HCT116 (cell line): ENCODE measurements at regions not wholly inside any gene's neighbourhood (a gene's known extent, or its start where the extent isn't known, plus 50 kb on each side); places are given as distances from the start of the nearest gene placed in this dataset.

Source experiments
- ATAC-seq: fragments of 200-7000 bp; cut with Tn5 transposase; 2 replicates; pipeline ENCODE4 v1.9.1; 2020; ENCODE audit warnings: mild to moderate bottlenecking, moderate library complexity
- BruUV-seq: library from RNA; stranded (reverse); fragments of 400-500 nt; replicated peaks from 2 replicates; lab custom pipeline; 2021; lab: Mats Ljungman, UMichigan
- CTCF ChIA-PET: fragments of 300-600 bp; sonication (Branson Sonifier 250); formaldehyde crosslinking; loops from one replicate; lab custom pipeline; 2021; ENCODE audit warnings: antibody characterized with exemption; lab: Charles Lee
- POLR2A ChIA-PET: fragments of 300-600, 350-600 bp; sonication (Branson Sonifier 250); formaldehyde crosslinking; loops from one replicate; lab custom pipeline; 2021; ENCODE audit warnings: antibody characterized with exemption; lab: Charles Lee
- RAD21 ChIA-PET, 2 experiments: fragments of 300-600 bp; sonication (Branson Sonifier 250); formaldehyde crosslinking; loops; one replicate each; lab custom pipeline; 2023; ENCODE audit warnings: low total read pairs in 2 of 2; ENCODE audit not compliant: uncharacterized antibody in 2 of 2, unreplicated experiment in 2 of 2, low non-redundant PET in 1 of 2; lab: Charles Lee
- DNase-seq: peaks from one replicate; pipeline ENCODE4 v3.0.0-alpha.2; 2010; ENCODE audit warnings: low read depth, low spot score
- H2AFZ ChIP-seq: fragments of 200-600 bp; shearing (Covaris generic), sonication (generic); 2 replicates; pipeline ENCODE4 v1.6.1; 2017; ENCODE audit warnings: low read depth, mixed run types, mixed read lengths, antibody characterized with exemption, low read length; ENCODE audit not compliant: poor library complexity, severe bottlenecking
- H3K27ac ChIP-seq: 2 replicates; pipeline ENCODE4 v1.5.1; 2012; ENCODE audit warnings: low read depth, low read length
- H3K27me3 ChIP-seq: fragments of 200-600 bp; sonication (generic); 2 replicates; pipeline ENCODE4 v1.6.1; 2016; ENCODE audit warnings: mixed run types, low read length, mixed read lengths; ENCODE audit not compliant: insufficient read depth
- H3K36me3 ChIP-seq, 2 experiments: fragments of 200-500 bp in 1 of 2; fragments of 200-600 bp in 1 of 2; sonication (Bioruptor generic) in 1 of 2; sonication (generic) in 1 of 2; 2 replicates each; pipeline versions ENCODE4 v1.5.1 to v1.6.1; 2014 to 2016; ENCODE audit warnings: low read length in 2 of 2, inconsistent platforms in 1 of 2, mixed read lengths in 1 of 2, mixed run types in 1 of 2; ENCODE audit not compliant: insufficient read depth in 2 of 2, control insufficient read depth in 1 of 2
- H3K4me1 ChIP-seq, 2 experiments: fragments of 200-600 bp in 1 of 2; sonication (generic) in 1 of 2; 2 replicates each; pipeline versions ENCODE4 v1.5.1 to v1.6.1; 2012 to 2017; ENCODE audit warnings: low read length in 2 of 2, inconsistent platforms in 1 of 2, mild to moderate bottlenecking in 1 of 2, mixed read lengths in 1 of 2, mixed run types in 1 of 2, moderate library complexity in 1 of 2; ENCODE audit not compliant: insufficient read depth in 2 of 2, control insufficient read depth in 1 of 2
- H3K4me2 ChIP-seq: fragments of 200-600 bp; sonication (generic); 2 replicates; pipeline ENCODE4 v1.6.1; 2017; ENCODE audit warnings: mixed run types, low read length, mixed read lengths
- H3K4me3 ChIP-seq, 2 experiments: fragments of 200-600 bp in 1 of 2; sonication (generic) in 1 of 2; replicated peaks in 1 of 2; 2 replicates each; pipeline ENCODE4 v1.5.1; 2011 to 2016; ENCODE audit warnings: low read length in 2 of 2, control low read depth in 1 of 2, low read depth in 1 of 2, mild to moderate bottlenecking in 1 of 2, mixed read lengths in 1 of 2, mixed run types in 1 of 2
- H3K79me2 ChIP-seq: fragments of 200-600 bp; sonication (generic); 2 replicates; pipeline ENCODE4 v1.6.1; 2017; ENCODE audit warnings: mild to moderate bottlenecking, mixed run types, low read length, moderate library complexity, mixed read lengths; ENCODE audit not compliant: insufficient read depth
- H3K9ac ChIP-seq: fragments of 200-600 bp; sonication (generic); 2 replicates; pipeline ENCODE4 v1.6.1; 2016; ENCODE audit warnings: low read length, mixed read lengths
- H3K9me2 ChIP-seq: fragments of 200-600 bp; sonication (generic), shearing (Covaris generic); 2 replicates; pipeline ENCODE4 v1.6.1; 2017; ENCODE audit warnings: mixed run types, mild to moderate bottlenecking, moderate library complexity; ENCODE audit not compliant: insufficient read depth
- H3K9me3 ChIP-seq, 2 experiments: fragments of 200-500 bp in 1 of 2; fragments of 200-600 bp in 1 of 2; sonication (Bioruptor generic) in 1 of 2; sonication (generic) in 1 of 2; 2 replicates each; pipeline ENCODE4 v1.6.1; 2014 to 2017; ENCODE audit warnings: low read length in 2 of 2, mixed read lengths in 2 of 2, inconsistent platforms in 1 of 2, low read depth in 1 of 2, mild to moderate bottlenecking in 1 of 2, mixed run types in 1 of 2, moderate library complexity in 1 of 2; ENCODE audit not compliant: control insufficient read depth in 1 of 2, insufficient read depth in 1 of 2
- H4K20me1 ChIP-seq: fragments of 200-600 bp; sonication (generic), shearing (Covaris generic); 2 replicates; pipeline ENCODE4 v1.6.1; 2017; ENCODE audit warnings: mixed run types, mild to moderate bottlenecking, moderate library complexity; ENCODE audit not compliant: insufficient read depth
- CBX3 ChIP-seq: IDR thresholded peaks from 2 replicates; pipeline ENCODE4 v1.6.1; 2012; ENCODE audit warnings: low read depth
- CEBPB ChIP-seq: IDR thresholded peaks from 2 replicates; pipeline ENCODE4 v1.6.1; 2012; ENCODE audit warnings: low read depth
- EGR1 ChIP-seq: IDR thresholded peaks from 2 replicates; pipeline ENCODE4 v1.6.1; 2012; ENCODE audit warnings: low read depth
- EZH2 ChIP-seq: fragments of 200-600 bp; sonication (generic); IDR thresholded peaks from 2 replicates; pipeline ENCODE4 v1.6.1; 2017; ENCODE audit warnings: antibody characterized with exemption, mixed run types
- EZH2phosphoT487 ChIP-seq: fragments of 200-600 bp; IDR thresholded peaks from 2 replicates; pipeline ENCODE4 v1.6.1; 2018; ENCODE audit warnings: antibody characterized with exemption, borderline replicate concordance
- FOSL1 ChIP-seq: IDR thresholded peaks from 2 replicates; pipeline ENCODE4 v1.6.1; 2012; ENCODE audit warnings: low read depth
- JUND ChIP-seq: IDR thresholded peaks from 2 replicates; pipeline ENCODE4 v1.6.1; 2012
- POLR2A ChIP-seq: IDR thresholded peaks from 2 replicates; pipeline ENCODE4 v1.7.0; 2011; ENCODE audit warnings: borderline replicate concordance; ENCODE audit not compliant: insufficient read depth, insufficient read length; ENCODE audit errors: extremely low read depth
- POLR2AphosphoS5 ChIP-seq: IDR thresholded peaks from 2 replicates; pipeline ENCODE4 v1.6.1; 2011; ENCODE audit warnings: mild to moderate bottlenecking, low read depth, low read length, moderate library complexity
- SP1 ChIP-seq: IDR thresholded peaks from 2 replicates; pipeline ENCODE4 v1.6.1; 2012; ENCODE audit warnings: low read depth
- TCF7L2 ChIP-seq: IDR thresholded peaks from 2 replicates; pipeline ENCODE4 v1.7.0; 2011; ENCODE audit warnings: borderline replicate concordance, inconsistent platforms; ENCODE audit not compliant: insufficient read depth, insufficient read length; ENCODE audit errors: extremely low read depth
- YY1 ChIP-seq: IDR thresholded peaks from 2 replicates; pipeline ENCODE4 v1.6.1; 2011; ENCODE audit warnings: low read length, low read depth, moderate library complexity, mild to moderate bottlenecking; ENCODE audit not compliant: insufficient replicate concordance; ENCODE audit errors: extremely low read depth
- ZFX ChIP-seq: fragments of 450-650 bp; IDR thresholded peaks from 2 replicates; pipeline ENCODE4 v1.6.1; 2017
- ZNF274 ChIP-seq: fragments of 200-500 bp; sonication (Bioruptor generic); IDR thresholded peaks from 2 replicates; pipeline ENCODE4 v1.6.1; 2014; ENCODE audit warnings: mild to moderate bottlenecking, low read depth, low read length, inconsistent platforms
- intact Hi-C: fragments of 100-400 bp; cut with micrococcal nuclease; formaldehyde crosslinking; loops from 2 replicates; pipeline ENCODE4 v1.10.0; 2022
- TF ChIP-seq, protein P1 (sequence below), 3 experiments: fragments of 200-600 bp in 1 of 3; sonication (generic) in 1 of 3; IDR thresholded peaks in 2 of 3; conservative IDR thresholded peaks in 1 of 3; 2 replicates each; pipeline ENCODE4 v1.5.1; 2012 to 2017; ENCODE audit warnings: low read depth in 2 of 3, low read length in 2 of 3, antibody characterized with exemption in 1 of 3, borderline replicate concordance in 1 of 3, control low read depth in 1 of 3, mild to moderate bottlenecking in 1 of 3, mixed read lengths in 1 of 3, mixed run types in 1 of 3, moderate library complexity in 1 of 3; ENCODE audit not compliant: insufficient read depth in 1 of 3
- TF ChIP-seq, protein P2 (sequence below): IDR thresholded peaks from 2 replicates; pipeline ENCODE4 v1.6.1; 2012; ENCODE audit warnings: low read depth
- TF ChIP-seq, protein P3 (sequence below): IDR thresholded peaks from 2 replicates; pipeline ENCODE4 v1.6.1; 2012

DNA sequence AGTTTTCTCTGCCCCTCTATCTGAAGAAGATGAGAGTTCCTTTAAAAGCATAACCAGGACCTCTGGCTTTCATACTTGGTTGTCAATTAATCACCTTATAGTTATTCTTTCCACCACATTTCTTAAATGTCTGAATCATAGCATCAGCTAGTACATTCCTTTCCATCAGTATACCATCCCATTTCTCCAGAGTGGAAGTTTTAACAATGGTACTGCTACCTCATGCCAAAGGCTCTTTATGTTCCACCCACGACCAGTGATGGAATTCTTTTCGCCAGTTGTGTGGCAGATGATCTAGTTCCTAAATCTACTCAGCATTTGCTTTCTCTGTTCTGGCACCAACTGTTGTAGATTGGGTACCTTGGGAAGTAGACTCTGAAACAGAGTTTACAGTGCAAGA is 379.8 kb downstream of the ZNF674 start:
- CTCF ChIA-PET: no interaction called here
- H4K20me1 ChIP-seq: no peaks in the 10 kb centered on the region
- DNase-seq (no peak), ATAC-seq (no peak)
- no TSS peak for BruUV-seq
- H3K9ac ChIP-seq: no peak overlapping the region
- no peak for TF ChIP-seq JUND
- no peak for TF ChIP-seq TCF7L2
- TF ChIP-seq EZH2: no peak
- TF ChIP-seq ZFX: no peak
- H3K4me2 ChIP-seq: no peak overlapping the region
- no peak overlapping the region for H3K4me3 ChIP-seq
- H3K36me3 ChIP-seq: no peaks in the 10 kb centered on the region
- H3K79me2 ChIP-seq: no peaks in the 10 kb centered on the region
- no peaks in the 10 kb centered on the region for H3K9me2 ChIP-seq
- no peak overlapping the region for H2AFZ ChIP-seq
- RAD21 ChIA-PET: no interaction called here
- H3K9me3 ChIP-seq: no peaks in the 10 kb centered on the region
- no peaks in the 10 kb centered on the region for H3K27me3 ChIP-seq
- intact Hi-C loops: no loop called here
- POLR2A ChIA-PET: no interaction called here
- H3K27ac ChIP-seq: no peak overlapping the region
- no peaks in the 10 kb centered on the region for H3K4me1 ChIP-seq

DNA sequence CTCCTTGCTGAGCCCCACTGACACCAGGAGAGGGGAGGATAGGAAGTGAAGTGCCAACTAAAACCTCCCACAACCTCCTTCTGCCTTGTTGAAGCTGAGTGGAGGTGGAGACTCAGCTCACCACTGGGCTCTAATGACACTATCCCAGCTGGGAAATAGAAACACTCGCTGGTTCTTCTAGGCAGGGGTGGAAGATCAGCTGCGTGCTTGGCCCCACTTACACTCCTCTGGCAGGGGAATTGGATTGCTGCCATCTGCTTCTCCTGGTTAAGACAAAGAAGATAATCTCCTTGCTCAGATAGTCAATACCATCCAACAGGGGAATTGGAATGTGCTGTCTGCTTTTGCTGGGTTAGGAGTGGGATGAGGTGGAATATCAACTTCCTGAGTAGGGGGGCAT is 392.5 kb downstream of the ZNF674 start:
- no peak overlapping the region for H2AFZ ChIP-seq
- H3K36me3 ChIP-seq: no peaks in the 10 kb centered on the region
- no peaks in the 10 kb centered on the region for H3K9me2 ChIP-seq
- no TSS peak for BruUV-seq
- DNase-seq (no peak), ATAC-seq (no peak)
- no peaks in the 10 kb centered on the region for H4K20me1 ChIP-seq
- ChIA-PET POLR2A (no interaction called here), RAD21 (no interaction called here), CTCF (no interaction called here)
- H3K9ac ChIP-seq: no peak overlapping the region
- no peak overlapping the region for H3K4me2 ChIP-seq
- no peak overlapping the region for H3K4me3 ChIP-seq
- H3K9me3 ChIP-seq: no peaks in the 10 kb centered on the region
- no peaks in the 10 kb centered on the region for H3K27me3 ChIP-seq
- no peak overlapping the region for H3K27ac ChIP-seq
- no peaks in the 10 kb centered on the region for H3K79me2 ChIP-seq
- intact Hi-C loops: no loop called here
- no peaks in the 10 kb centered on the region for H3K4me1 ChIP-seq
- TF ChIP-seq ZNF274 (no peak), YY1 (no peak), ZFX (no peak), FOSL1 (no peak), CBX3 (no peak), SP1 (no peak), POLR2A (no peak), CEBPB (no peak), POLR2AphosphoS5 (no peak), EZH2 (no peak), EGR1 (no peak), TCF7L2 (no peak), EZH2phosphoT487 (no peak), JUND (no peak)
- TF ChIP-seq, protein P1, sequence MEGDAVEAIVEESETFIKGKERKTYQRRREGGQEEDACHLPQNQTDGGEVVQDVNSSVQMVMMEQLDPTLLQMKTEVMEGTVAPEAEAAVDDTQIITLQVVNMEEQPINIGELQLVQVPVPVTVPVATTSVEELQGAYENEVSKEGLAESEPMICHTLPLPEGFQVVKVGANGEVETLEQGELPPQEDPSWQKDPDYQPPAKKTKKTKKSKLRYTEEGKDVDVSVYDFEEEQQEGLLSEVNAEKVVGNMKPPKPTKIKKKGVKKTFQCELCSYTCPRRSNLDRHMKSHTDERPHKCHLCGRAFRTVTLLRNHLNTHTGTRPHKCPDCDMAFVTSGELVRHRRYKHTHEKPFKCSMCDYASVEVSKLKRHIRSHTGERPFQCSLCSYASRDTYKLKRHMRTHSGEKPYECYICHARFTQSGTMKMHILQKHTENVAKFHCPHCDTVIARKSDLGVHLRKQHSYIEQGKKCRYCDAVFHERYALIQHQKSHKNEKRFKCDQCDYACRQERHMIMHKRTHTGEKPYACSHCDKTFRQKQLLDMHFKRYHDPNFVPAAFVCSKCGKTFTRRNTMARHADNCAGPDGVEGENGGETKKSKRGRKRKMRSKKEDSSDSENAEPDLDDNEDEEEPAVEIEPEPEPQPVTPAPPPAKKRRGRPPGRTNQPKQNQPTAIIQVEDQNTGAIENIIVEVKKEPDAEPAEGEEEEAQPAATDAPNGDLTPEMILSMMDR (IDR thresholded peaks at IDR 0.05 in 2 of 3, conservative IDR thresholded peaks at IDR 0.05 in 1 of 3; ENCODE audit: borderline replicate concordance in 1 of 3, insufficient read depth in 1 of 3, low read depth in 2 of 3, low read length in 2 of 3): no peak
- TF ChIP-seq, protein P2, sequence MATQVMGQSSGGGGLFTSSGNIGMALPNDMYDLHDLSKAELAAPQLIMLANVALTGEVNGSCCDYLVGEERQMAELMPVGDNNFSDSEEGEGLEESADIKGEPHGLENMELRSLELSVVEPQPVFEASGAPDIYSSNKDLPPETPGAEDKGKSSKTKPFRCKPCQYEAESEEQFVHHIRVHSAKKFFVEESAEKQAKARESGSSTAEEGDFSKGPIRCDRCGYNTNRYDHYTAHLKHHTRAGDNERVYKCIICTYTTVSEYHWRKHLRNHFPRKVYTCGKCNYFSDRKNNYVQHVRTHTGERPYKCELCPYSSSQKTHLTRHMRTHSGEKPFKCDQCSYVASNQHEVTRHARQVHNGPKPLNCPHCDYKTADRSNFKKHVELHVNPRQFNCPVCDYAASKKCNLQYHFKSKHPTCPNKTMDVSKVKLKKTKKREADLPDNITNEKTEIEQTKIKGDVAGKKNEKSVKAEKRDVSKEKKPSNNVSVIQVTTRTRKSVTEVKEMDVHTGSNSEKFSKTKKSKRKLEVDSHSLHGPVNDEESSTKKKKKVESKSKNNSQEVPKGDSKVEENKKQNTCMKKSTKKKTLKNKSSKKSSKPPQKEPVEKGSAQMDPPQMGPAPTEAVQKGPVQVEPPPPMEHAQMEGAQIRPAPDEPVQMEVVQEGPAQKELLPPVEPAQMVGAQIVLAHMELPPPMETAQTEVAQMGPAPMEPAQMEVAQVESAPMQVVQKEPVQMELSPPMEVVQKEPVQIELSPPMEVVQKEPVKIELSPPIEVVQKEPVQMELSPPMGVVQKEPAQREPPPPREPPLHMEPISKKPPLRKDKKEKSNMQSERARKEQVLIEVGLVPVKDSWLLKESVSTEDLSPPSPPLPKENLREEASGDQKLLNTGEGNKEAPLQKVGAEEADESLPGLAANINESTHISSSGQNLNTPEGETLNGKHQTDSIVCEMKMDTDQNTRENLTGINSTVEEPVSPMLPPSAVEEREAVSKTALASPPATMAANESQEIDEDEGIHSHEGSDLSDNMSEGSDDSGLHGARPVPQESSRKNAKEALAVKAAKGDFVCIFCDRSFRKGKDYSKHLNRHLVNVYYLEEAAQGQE: no peak
- TF ChIP-seq, protein P3, sequence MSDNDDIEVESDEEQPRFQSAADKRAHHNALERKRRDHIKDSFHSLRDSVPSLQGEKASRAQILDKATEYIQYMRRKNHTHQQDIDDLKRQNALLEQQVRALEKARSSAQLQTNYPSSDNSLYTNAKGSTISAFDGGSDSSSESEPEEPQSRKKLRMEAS: no peak
